Pancreas (tissue), 10 donors: ENCODE measurements at regions not wholly inside any gene's neighbourhood (a gene's known extent, or its start where the extent isn't known, plus 50 kb on each side); places are given as distances from the start of the nearest gene placed in this dataset.
A peak's percentile ranks its signal among the peaks of the same experiment; 100 is the strongest.

Experiments used
- ATAC-seq, 4 donors: fragments of 200-7000 bp; cut with Tn5 transposase; one replicate each; pipeline versions ENCODE4 v1.8.0 to v1.9.1; 2020; ENCODE audit warnings: mild to moderate bottlenecking in 4 of 4, moderate library complexity in 4 of 4
- DNase-seq, 6 donors: peaks; one replicate each; pipeline ENCODE4 v3.0.0-alpha.2; 2020
- FAIRE-seq: peaks from 2 replicates; lab custom pipeline; 2012; peaks lifted over from hg19 to GRCh38; lab: Jason Lieb, UNC
- H3K27ac ChIP-seq, 4 donors: fragments of 200-600 bp; sonication (generic); 1 replicate in 3 of 4; 2 replicates in 1 of 4; pipeline versions ENCODE4 v1.5.0 to v1.8.0; 2020
- H3K27me3 ChIP-seq, 4 donors: fragments of 200-600 bp; one replicate each; pipeline ENCODE4 v1.8.0; 2021
- H3K36me3 ChIP-seq, 3 donors: fragments of 200-600 bp; sonication (generic) in 1 of 3; one replicate each; pipeline versions ENCODE4 v1.5.0 to v1.8.0; 2020 to 2021
- H3K4me1 ChIP-seq, 3 donors: fragments of 200-600 bp; one replicate each; pipeline ENCODE4 v1.8.0; 2021
- H3K4me3 ChIP-seq, 4 donors: fragments of 200-600 bp; sonication (generic) in 2 of 4; one replicate each; pipeline versions ENCODE4 v1.5.0 to v1.8.0; 2020 to 2021
- H3K9me3 ChIP-seq, 4 donors: fragments of 200-600 bp; one replicate each; pipeline ENCODE4 v1.8.0; 2021
- CTCF ChIP-seq, 4 donors: fragments of 200-600 bp; sonication (generic) in 3 of 4; IDR thresholded peaks; one replicate each; pipeline versions ENCODE4 v1.5.0 to v1.8.0; 2021; ENCODE audit warnings: antibody characterized with exemption in 4 of 4
- WGBS, 2 donors: extraction: QIAGEN DNeasy Blood & Tissue Kit; methylation state at CpG; one replicate each; pipeline ENCODE4 v1.1.7; 2013; 5-methylcytosine and 5-hydroxymethylcytosine counted together
- intact Hi-C, 3 donors: fragments of 100-400 bp; cut with DNase I; formaldehyde crosslinking; loops; one replicate each; pipeline versions ENCODE4 v1.11.1 to v1.14.2; 2022
- donor health status: healthy with polysubstance abuse.
- donor health status: DM: no; HTN: no; CAD: no; lungs with moderate emphysema.
- donor health status: DM: no; HTN: no; CAD: no.
- donor health status: control.
- donor health status: control.
- donor health status: Bipolar disorder and iron deficiency.
- donor health status: DM: yes; HTN: yes; CAD: no.
- donor health status: DM: no; HTN: no; CAD: no.
- donor health status: DM: no; HTN: no; CAD: no.
- donor health status: DM: yes; HTN: yes; CAD: no.

GRCh38 chr11:26011474-26011873 lies 320.5 kb upstream of the ANO3 start:
- H3K4me3 ChIP-seq, result no peak overlapping the region
- WGBS, 2 donors, result 67 to 78% methylated on average over 1 of the region's 1 CpG

DNA sequence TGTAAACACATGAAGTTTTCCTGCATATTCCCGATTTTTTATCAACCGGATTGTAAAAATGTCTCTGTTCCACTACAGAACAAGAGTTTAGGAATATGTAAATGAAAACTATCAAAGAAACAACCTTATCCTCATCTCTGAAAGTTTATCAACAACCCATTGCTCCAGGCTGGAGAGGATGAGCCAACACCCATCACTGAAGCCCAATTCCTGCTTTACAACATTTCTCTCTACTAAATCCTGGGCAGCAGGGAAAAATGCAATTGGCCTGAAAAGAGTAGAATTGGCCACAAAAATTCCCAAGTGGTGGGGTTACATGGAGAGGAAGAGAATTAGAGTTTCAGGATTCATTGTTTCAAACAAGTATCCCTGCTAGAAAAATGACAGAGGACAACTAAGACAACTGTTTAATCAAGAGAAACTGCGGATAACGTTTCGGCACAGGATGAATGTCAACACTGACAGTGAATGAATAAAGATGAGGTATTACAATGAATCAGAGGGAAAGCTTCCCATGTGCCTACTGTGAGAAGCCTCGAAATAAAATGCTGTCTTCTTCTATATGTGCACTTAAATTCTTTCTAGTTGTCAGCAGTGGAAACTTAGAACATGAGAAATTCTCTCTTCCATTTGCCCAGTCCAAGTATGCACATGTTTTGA lies 317.3 kb upstream of the ANO3 start:
- no peak overlapping the region for H3K27ac ChIP-seq
- H3K9me3 ChIP-seq, result no peaks in the 10 kb centered on the region
- intact Hi-C loops, result no loop called here
- FAIRE-seq (no peak), DNase-seq (no peak), ATAC-seq (no peak)
- no peaks in the 10 kb centered on the region for H3K36me3 ChIP-seq
- H3K27me3 ChIP-seq, result no peaks in the 10 kb centered on the region
- 86 to 87% methylated on average over 6 of the region's 6 CpGs for WGBS, 2 donors
- TF ChIP-seq CTCF (IDR thresholded peaks at IDR 0.05), result no peak
- H3K4me3 ChIP-seq, result no peak overlapping the region
- H3K4me1 ChIP-seq, result peaks cover 8 to 12% (median 11%) of the 10 kb centered on the region in 3 donors

More at GRCh38 chr11:26011474-26011873, 320.5 kb upstream of the ANO3 start:
- ATAC-seq, result no peak
- no peaks in the 10 kb centered on the region for H3K36me3 ChIP-seq
- no peak for TF ChIP-seq CTCF (IDR thresholded peaks at IDR 0.05)
- no peak overlapping the region for H3K27ac ChIP-seq
- H3K4me1 ChIP-seq, result no peaks in the 10 kb centered on the region
- no peaks in the 10 kb centered on the region for H3K27me3 ChIP-seq
- H3K9me3 ChIP-seq, result no peaks in the 10 kb centered on the region
- no peak for DNase-seq
- intact Hi-C loops, result no loop called here
- no peak for FAIRE-seq

GRCh38 chr11:26017322-26017860 lies 314.5 kb upstream of the ANO3 start:
- Histone ChIP-seq H3K4me3 (no peak overlapping the region), H3K36me3 (no peaks in the 10 kb centered on the region), H3K9me3 (no peaks in the 10 kb centered on the region), H3K27ac (no peak overlapping the region), H3K4me1 (peaks cover 8 to 12% (median 11%) of the 10 kb centered on the region in 3 donors), H3K27me3 (no peaks in the 10 kb centered on the region)
- ATAC-seq, result peak in 3 of 4 donors; percentile 30 to 65 (median 44)
- intact Hi-C loops, result no loop called here
- WGBS, 2 donors, result 12 to 13% methylated on average over 1 of the region's 1 CpG
- no peak for TF ChIP-seq CTCF (IDR thresholded peaks at IDR 0.05)
- no peak for DNase-seq
- no peak for FAIRE-seq

DNA sequence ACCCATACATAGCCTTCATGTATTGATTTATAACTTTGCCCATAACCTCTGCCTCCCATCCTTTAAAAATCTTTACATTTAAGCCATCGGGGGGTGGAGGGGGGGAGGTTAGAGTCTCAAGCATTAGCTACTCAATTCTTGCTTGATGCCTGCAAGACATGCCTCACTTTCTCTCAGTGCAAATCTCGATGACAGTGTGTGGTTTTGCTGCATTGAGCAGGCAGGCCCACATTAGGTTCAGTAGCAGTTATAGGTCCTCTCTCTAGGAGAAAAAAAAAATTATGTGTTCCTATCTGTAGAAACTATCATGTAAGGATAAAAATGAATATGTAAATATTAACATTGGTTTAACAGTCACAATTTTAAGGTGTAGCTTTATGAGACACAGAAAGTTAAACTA lies 314.0 kb upstream of the ANO3 start:
- no peak overlapping the region for H3K27ac ChIP-seq
- DNase-seq (no peak), ATAC-seq (peak in 1 of 4 donors; percentile 11), FAIRE-seq (no peak)
- 75 to 81% methylated on average over 2 of the region's 2 CpGs for WGBS, 2 donors
- H3K4me1 ChIP-seq, result peaks cover 8 to 12% (median 11%) of the 10 kb centered on the region in 3 donors
- no peaks in the 10 kb centered on the region for H3K9me3 ChIP-seq
- intact Hi-C loops, result no loop called here
- H3K4me3 ChIP-seq, result no peak overlapping the region
- no peaks in the 10 kb centered on the region for H3K27me3 ChIP-seq
- no peak for TF ChIP-seq CTCF (IDR thresholded peaks at IDR 0.05)
- no peaks in the 10 kb centered on the region for H3K36me3 ChIP-seq

- H3K27ac ChIP-seq, result no peak overlapping the region
- intact Hi-C loops, result no loop called here
- no peaks in the 10 kb centered on the region for H3K27me3 ChIP-seq
- peak in 1 of 4 donors; percentile 50 for ATAC-seq
- no peak for FAIRE-seq
- no peaks in the 10 kb centered on the region for H3K36me3 ChIP-seq
- H3K4me1 ChIP-seq, result peaks cover 8 to 15% (median 11%) of the 10 kb centered on the region in 3 donors
- H3K4me3 ChIP-seq, result no peak overlapping the region
- TF ChIP-seq CTCF (IDR thresholded peaks at IDR 0.05), result no peak
- no peak for DNase-seq
- H3K9me3 ChIP-seq, result no peaks in the 10 kb centered on the region
Measured at GRCh38 chr11:26018336-26018735, 313.6 kb upstream of the ANO3 start.
